ENCODE measurements at regions not wholly inside any gene's neighbourhood (a gene's known extent, or its start where the extent isn't known, plus 50 kb on each side); places are given as distances from the start of the nearest gene placed in this dataset.

- TF ChIP-seq CTCF (IDR thresholded peaks at IDR 0.05 in 8 of 11, conservative IDR thresholded peaks at IDR 0.05 in 3 of 11) (no peak), POLR2A (IDR thresholded peaks at IDR 0.05) (no peak)
Measured at GRCh38 chr3:78476076-78476475, 1291.7 kb downstream of the ROBO1 start.
